ENCODE measurements at regions not wholly inside any gene's neighbourhood (a gene's known extent, or its start where the extent isn't known, plus 50 kb on each side); places are given as distances from the start of the nearest gene placed in this dataset.

DNA sequence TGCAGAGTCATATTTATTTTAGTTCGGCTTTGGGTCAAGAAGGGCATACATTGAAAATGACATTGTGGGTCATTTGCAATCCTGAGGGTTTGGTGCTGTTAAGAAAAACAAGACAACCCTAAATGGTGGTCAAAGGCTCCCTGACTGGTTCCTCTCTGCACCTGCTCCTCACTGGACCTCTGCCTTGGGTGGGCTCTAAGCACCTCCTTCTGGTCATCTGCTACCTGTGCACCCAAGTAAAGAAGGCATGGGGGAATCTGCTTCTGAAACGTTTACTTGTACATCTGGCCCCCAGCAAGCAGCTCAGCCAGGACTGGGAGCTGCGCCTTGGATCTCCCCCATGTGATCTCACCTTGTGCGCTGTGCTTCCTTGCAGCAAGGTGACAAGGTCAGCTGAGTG lies 55.2 kb upstream of the MAL start:
- ChIA-PET POLR2A (no interaction called here), CTCF (ENCODE audit: unreplicated experiment) (no interaction called here)
- Histone ChIP-seq H2AFZ (ENCODE audit: low read length) (no peak overlapping the region), H3K36me3 (ENCODE audit: insufficient read depth, low read length) (no peaks in the 10 kb centered on the region), H3K27ac (ENCODE audit: low read depth, low read length, poor library complexity, severe bottlenecking) (no peak overlapping the region), H3K4me3 (ENCODE audit: low read depth, low read length, poor library complexity, severe bottlenecking) (no peak overlapping the region), H4K20me1 (ENCODE audit: insufficient read depth, low read length) (no peaks in the 10 kb centered on the region), H3K4me1 (ENCODE audit: insufficient read depth, low read length, poor library complexity, severe bottlenecking) (no peaks in the 10 kb centered on the region), H3K4me2 (ENCODE audit: low read length) (no peak overlapping the region), H3K9me3 (ENCODE audit: low read length) (no peaks in the 10 kb centered on the region), H3K9me2 (ENCODE audit: insufficient read depth, low read length) (no peaks in the 10 kb centered on the region), H3K79me2 (ENCODE audit: insufficient read depth, low read depth, low read length) (no peaks in the 10 kb centered on the region)
- no TSS peak for BruUV-seq (replicated peaks)
- TF ChIP-seq EZH2phosphoT487 (IDR thresholded peaks at IDR 0.05; ENCODE audit: borderline replicate concordance, low read depth, low read length): no peak
- TF ChIP-seq, protein P1, sequence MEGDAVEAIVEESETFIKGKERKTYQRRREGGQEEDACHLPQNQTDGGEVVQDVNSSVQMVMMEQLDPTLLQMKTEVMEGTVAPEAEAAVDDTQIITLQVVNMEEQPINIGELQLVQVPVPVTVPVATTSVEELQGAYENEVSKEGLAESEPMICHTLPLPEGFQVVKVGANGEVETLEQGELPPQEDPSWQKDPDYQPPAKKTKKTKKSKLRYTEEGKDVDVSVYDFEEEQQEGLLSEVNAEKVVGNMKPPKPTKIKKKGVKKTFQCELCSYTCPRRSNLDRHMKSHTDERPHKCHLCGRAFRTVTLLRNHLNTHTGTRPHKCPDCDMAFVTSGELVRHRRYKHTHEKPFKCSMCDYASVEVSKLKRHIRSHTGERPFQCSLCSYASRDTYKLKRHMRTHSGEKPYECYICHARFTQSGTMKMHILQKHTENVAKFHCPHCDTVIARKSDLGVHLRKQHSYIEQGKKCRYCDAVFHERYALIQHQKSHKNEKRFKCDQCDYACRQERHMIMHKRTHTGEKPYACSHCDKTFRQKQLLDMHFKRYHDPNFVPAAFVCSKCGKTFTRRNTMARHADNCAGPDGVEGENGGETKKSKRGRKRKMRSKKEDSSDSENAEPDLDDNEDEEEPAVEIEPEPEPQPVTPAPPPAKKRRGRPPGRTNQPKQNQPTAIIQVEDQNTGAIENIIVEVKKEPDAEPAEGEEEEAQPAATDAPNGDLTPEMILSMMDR (conservative IDR thresholded peaks at IDR 0.05; ENCODE audit: low read length): no peak
- intact Hi-C loops (cut with micrococcal nuclease; ENCODE audit: unreplicated experiment): no loop called here
- no peak for DNase-seq (ENCODE audit: low spot score)

Measured in OCI-LY7 (cell line).